ENCODE measurements at regions not wholly inside any gene's neighbourhood (a gene's known extent, or its start where the extent isn't known, plus 50 kb on each side); places are given as distances from the start of the nearest gene placed in this dataset.

DNA sequence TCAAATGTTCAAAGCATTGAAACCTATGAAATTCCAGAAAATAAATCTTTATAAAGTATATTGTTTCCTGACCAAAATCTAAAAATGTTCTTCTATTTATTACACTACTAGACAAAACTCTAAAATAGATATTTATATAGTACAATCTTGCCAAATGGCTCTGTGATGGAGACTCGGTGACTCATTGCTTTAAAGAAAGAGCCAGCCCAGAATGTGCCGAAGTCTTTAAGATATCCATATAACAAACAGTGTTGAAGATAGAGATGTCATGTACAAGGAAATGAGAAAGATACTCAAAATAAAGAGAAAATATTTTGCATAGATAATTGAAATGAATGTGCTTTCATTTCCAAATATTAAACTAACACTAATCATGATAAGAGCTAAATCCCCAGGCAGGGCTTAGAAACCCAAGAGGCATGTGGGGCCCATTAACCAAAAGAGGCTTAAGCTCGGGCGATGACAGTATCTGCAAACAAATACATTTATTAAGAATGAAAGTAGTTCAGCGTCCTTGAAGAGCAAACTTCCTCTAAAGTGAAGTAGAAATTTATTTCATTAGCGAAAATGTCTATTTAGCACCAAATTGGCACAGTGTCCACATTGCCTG, 102.1 kb upstream of the FAM9B start:
- no peak for DNase-seq (ENCODE audit: low spot score)
- H3K4me1 ChIP-seq: no peaks in the 10 kb centered on the region

DNA sequence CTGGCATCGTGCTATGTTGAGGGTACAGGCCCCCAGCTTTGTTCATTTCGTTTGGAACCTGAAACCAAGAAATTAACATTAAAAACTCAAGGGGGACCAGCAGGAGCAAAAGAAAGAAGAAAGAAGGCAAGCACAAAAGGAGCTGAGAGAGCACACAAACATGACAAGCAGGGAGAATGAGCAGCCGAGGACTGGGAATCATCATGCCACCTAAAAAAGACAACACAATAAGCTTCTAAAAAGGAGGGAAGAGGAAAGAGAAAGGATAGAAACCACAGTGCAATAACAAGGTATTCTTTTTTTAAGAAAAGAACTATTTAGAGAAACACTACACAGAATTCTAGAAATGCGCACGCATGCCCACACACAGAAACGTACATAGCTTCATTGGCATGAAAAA, 103.2 kb upstream of the FAM9B start:
- Mint-ChIP-seq H3K4me3 (no peak overlapping the region), H3K36me3 (peaks cover 3% of the 10 kb centered on the region), H3K4me1 (peaks cover 11% of the 10 kb centered on the region), H3K9me3 (peaks cover 5% of the 10 kb centered on the region), H3K27me3 (ENCODE audit: insufficient read depth, low read depth) (peaks cover 2% of the 10 kb centered on the region), H3K27ac (no peak overlapping the region)
- H3F3A ChIP-seq (ENCODE audit: low read depth): no peaks in the 10 kb centered on the region
- H3K9me3 ChIP-seq (ENCODE audit: low read depth): no peaks in the 10 kb centered on the region
- DNase-seq (ENCODE audit: low spot score): no peak
- no peak overlapping the region for H3K9ac ChIP-seq
- no peaks in the 10 kb centered on the region for H3K27me3 ChIP-seq
- H3K27ac ChIP-seq: no peak overlapping the region
- TF ChIP-seq EZH2 (IDR thresholded peaks at IDR 0.05): no peak
- no peaks in the 10 kb centered on the region for H3K4me1 ChIP-seq
- H2AFZ ChIP-seq (replicated peaks): no peak overlapping the region
- no peaks in the 10 kb centered on the region for H4K20me1 ChIP-seq (ENCODE audit: low read depth)
- H3K79me2 ChIP-seq (ENCODE audit: low read depth): no peaks in the 10 kb centered on the region
- H3K36me3 ChIP-seq: no peaks in the 10 kb centered on the region
- H3K4me2 ChIP-seq: no peak overlapping the region
- H3K4me3 ChIP-seq: no peak overlapping the region

More for the DNA sequence above, 102.1 kb upstream of the FAM9B start:
- Histone ChIP-seq H4K20me1 (ENCODE audit: low read depth) (no peaks in the 10 kb centered on the region), H3K79me2 (ENCODE audit: low read depth) (no peaks in the 10 kb centered on the region), H3K4me2 (no peak overlapping the region), H3K9ac (no peak overlapping the region), H3K36me3 (no peaks in the 10 kb centered on the region), H3K27me3 (no peaks in the 10 kb centered on the region), H3K27ac (no peak overlapping the region), H2AFZ (replicated peaks) (no peak overlapping the region), H3F3A (ENCODE audit: low read depth) (no peaks in the 10 kb centered on the region), H3K9me3 (ENCODE audit: low read depth) (no peaks in the 10 kb centered on the region), H3K4me3 (no peak overlapping the region)
- Mint-ChIP-seq H3K4me1 (peaks cover 6% of the 10 kb centered on the region), H3K9me3 (peaks cover 7% of the 10 kb centered on the region), H3K27me3 (ENCODE audit: insufficient read depth, low read depth) (peaks cover 2% of the 10 kb centered on the region), H3K27ac (no peak overlapping the region), H3K4me3 (no peak overlapping the region), H3K36me3 (peaks cover 3% of the 10 kb centered on the region)
- TF ChIP-seq EZH2 (IDR thresholded peaks at IDR 0.05): no peak
- TF ChIP-seq EZH2phosphoT487 (IDR thresholded peaks at IDR 0.05): no peak
- TF ChIP-seq, protein P1, sequence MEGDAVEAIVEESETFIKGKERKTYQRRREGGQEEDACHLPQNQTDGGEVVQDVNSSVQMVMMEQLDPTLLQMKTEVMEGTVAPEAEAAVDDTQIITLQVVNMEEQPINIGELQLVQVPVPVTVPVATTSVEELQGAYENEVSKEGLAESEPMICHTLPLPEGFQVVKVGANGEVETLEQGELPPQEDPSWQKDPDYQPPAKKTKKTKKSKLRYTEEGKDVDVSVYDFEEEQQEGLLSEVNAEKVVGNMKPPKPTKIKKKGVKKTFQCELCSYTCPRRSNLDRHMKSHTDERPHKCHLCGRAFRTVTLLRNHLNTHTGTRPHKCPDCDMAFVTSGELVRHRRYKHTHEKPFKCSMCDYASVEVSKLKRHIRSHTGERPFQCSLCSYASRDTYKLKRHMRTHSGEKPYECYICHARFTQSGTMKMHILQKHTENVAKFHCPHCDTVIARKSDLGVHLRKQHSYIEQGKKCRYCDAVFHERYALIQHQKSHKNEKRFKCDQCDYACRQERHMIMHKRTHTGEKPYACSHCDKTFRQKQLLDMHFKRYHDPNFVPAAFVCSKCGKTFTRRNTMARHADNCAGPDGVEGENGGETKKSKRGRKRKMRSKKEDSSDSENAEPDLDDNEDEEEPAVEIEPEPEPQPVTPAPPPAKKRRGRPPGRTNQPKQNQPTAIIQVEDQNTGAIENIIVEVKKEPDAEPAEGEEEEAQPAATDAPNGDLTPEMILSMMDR (IDR thresholded peaks at IDR 0.05): no peak

DNA sequence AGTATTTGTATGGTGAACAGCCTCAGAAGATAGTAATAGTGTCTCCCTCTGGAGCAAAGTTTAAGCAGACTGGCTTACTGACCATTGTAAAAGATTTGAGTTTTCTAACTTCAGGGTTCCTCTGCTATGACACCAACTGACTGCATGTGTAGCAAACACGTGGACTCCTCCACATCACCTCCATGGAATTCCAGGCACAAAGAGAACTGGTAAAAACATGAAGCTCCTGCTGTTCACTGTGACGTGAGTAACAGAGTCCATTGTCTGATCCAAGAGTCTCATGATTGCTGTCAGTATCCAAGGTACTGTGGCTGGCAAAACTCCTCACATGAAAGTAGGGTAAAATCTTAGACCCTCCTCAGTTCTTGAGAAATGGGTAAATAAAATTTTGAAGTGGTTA, 107.6 kb upstream of the FAM9B start:
- Mint-ChIP-seq H3K9me3 (peaks cover 2% of the 10 kb centered on the region), H3K36me3 (no peaks in the 10 kb centered on the region), H3K27me3 (ENCODE audit: insufficient read depth, low read depth) (peaks cover 2% of the 10 kb centered on the region), H3K27ac (no peak overlapping the region), H3K4me1 (peaks cover 15% of the 10 kb centered on the region), H3K4me3 (no peak overlapping the region)
- no peaks in the 10 kb centered on the region for H3K36me3 ChIP-seq
- no peaks in the 10 kb centered on the region for H3K79me2 ChIP-seq (ENCODE audit: low read depth)
- DNase-seq (ENCODE audit: low spot score): no peak
- no peaks in the 10 kb centered on the region for H3F3A ChIP-seq (ENCODE audit: low read depth)
- H3K9ac ChIP-seq: no peak overlapping the region
- no peaks in the 10 kb centered on the region for H3K4me1 ChIP-seq
- H3K27me3 ChIP-seq: no peaks in the 10 kb centered on the region
- H3K27ac ChIP-seq: no peak overlapping the region
- H3K4me2 ChIP-seq: no peak overlapping the region
- TF ChIP-seq, protein P1 (IDR thresholded peaks at IDR 0.05): no peak
- TF ChIP-seq EZH2 (IDR thresholded peaks at IDR 0.05) (no peak), EZH2phosphoT487 (IDR thresholded peaks at IDR 0.05) (no peak)
- no peaks in the 10 kb centered on the region for H3K9me3 ChIP-seq (ENCODE audit: low read depth)
- no peak overlapping the region for H3K4me3 ChIP-seq
- no peaks in the 10 kb centered on the region for H4K20me1 ChIP-seq (ENCODE audit: low read depth)
- H2AFZ ChIP-seq (replicated peaks): no peak overlapping the region

DNA sequence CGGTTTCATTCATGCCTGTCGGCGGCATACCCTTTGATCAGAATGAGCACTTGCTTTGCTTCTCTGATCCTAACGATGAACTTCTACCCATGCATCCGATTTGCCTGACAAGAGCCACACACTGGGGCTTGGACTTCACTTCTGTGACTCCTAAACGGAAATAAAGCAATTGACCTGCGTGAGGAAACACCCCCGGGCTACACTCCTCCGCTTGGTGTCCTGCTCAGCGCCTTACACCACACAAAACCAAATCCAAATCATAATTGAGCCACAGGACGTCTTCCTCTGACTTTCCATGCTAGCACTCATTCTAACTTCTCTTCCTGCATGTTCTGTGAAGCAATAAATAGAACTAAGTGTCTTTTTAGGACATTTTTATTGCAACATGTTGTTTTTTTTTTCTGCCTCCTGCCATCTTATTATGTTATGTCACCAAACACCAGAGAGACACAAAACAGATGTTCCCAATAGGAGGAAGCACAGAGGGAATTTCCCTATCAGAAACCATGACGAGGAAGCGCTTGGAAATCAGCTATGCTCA, 110.8 kb upstream of the FAM9B start:
- Mint-ChIP-seq H3K27ac (no peak overlapping the region), H3K4me1 (peaks cover 46% of the 10 kb centered on the region)

More for the DNA sequence above, 110.8 kb upstream of the FAM9B start:
- Histone ChIP-seq H2AFZ (replicated peaks) (no peak overlapping the region), H3K27me3 (no peaks in the 10 kb centered on the region), H3K79me2 (ENCODE audit: low read depth) (no peaks in the 10 kb centered on the region), H3F3A (ENCODE audit: low read depth) (peaks cover 16% of the 10 kb centered on the region), H3K9me3 (ENCODE audit: low read depth) (no peaks in the 10 kb centered on the region), H4K20me1 (ENCODE audit: low read depth) (no peaks in the 10 kb centered on the region), H3K36me3 (no peaks in the 10 kb centered on the region), H3K4me1 (peaks cover 24% of the 10 kb centered on the region), H3K9ac (no peak overlapping the region), H3K4me2 (no peak overlapping the region), H3K4me3 (no peak overlapping the region), H3K27ac (no peak overlapping the region)
- TF ChIP-seq, protein P1 (IDR thresholded peaks at IDR 0.05): no peak
- TF ChIP-seq EZH2phosphoT487 (IDR thresholded peaks at IDR 0.05) (no peak), EZH2 (IDR thresholded peaks at IDR 0.05) (no peak)
- DNase-seq (ENCODE audit: low spot score): no peak
- peaks cover 2% of the 10 kb centered on the region for H3K9me3 Mint-ChIP-seq
- H3K36me3 Mint-ChIP-seq: no peaks in the 10 kb centered on the region
- H3K27me3 Mint-ChIP-seq (ENCODE audit: insufficient read depth, low read depth): peaks cover 4% of the 10 kb centered on the region
- H3K4me3 Mint-ChIP-seq: no peak overlapping the region

Measured in neural progenitor cell (in vitro differentiated cells).